ENCODE measurements at regions not wholly inside any gene's neighbourhood (a gene's known extent, or its start where the extent isn't known, plus 50 kb on each side); places are given as distances from the start of the nearest gene placed in this dataset.
A peak's percentile ranks its signal among the peaks of the same experiment; 100 is the strongest.
"Not testable (repeated sequence)": the region's sequence is repeated elsewhere in the genome, so short reads cannot be mapped to it uniquely, and the experiment has no call there.

- Histone ChIP-seq H3K9me3 (ENCODE audit: insufficient read depth, low read length) (no peaks in the 10 kb centered on the region), H3K79me2 (ENCODE audit: low read length) (no peaks in the 10 kb centered on the region), H3K4me2 (ENCODE audit: low read length) (peak overlapping the region; percentile 25), H3K4me1 (ENCODE audit: low read length) (peaks cover 23% of the 10 kb centered on the region), H3K4me3 (ENCODE audit: low read length) (no peak overlapping the region; the same call in 1 of the 2 replicates), H3K9ac (ENCODE audit: low read length) (no peak overlapping the region), H3K27ac (ENCODE audit: low read length) (no peak overlapping the region), H2AFZ (ENCODE audit: low read depth, low read length) (no peak overlapping the region), H4K20me1 (ENCODE audit: insufficient read depth, low read length) (no peaks in the 10 kb centered on the region), H3K27me3 (ENCODE audit: low read depth, low read length) (no peaks in the 10 kb centered on the region), H3K36me3 (replicated peaks; ENCODE audit: low read depth, low read length) (no peaks in the 10 kb centered on the region)
- TF ChIP-seq, protein P1, sequence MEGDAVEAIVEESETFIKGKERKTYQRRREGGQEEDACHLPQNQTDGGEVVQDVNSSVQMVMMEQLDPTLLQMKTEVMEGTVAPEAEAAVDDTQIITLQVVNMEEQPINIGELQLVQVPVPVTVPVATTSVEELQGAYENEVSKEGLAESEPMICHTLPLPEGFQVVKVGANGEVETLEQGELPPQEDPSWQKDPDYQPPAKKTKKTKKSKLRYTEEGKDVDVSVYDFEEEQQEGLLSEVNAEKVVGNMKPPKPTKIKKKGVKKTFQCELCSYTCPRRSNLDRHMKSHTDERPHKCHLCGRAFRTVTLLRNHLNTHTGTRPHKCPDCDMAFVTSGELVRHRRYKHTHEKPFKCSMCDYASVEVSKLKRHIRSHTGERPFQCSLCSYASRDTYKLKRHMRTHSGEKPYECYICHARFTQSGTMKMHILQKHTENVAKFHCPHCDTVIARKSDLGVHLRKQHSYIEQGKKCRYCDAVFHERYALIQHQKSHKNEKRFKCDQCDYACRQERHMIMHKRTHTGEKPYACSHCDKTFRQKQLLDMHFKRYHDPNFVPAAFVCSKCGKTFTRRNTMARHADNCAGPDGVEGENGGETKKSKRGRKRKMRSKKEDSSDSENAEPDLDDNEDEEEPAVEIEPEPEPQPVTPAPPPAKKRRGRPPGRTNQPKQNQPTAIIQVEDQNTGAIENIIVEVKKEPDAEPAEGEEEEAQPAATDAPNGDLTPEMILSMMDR (IDR thresholded peaks at IDR 0.05; ENCODE audit: low read depth, low read length), result no peak
- TF ChIP-seq EZH2phosphoT487 (IDR thresholded peaks at IDR 0.05; ENCODE audit: low read depth), result no peak
Measured at GRCh38 chr15:22253676-22254408, 173.5 kb downstream of the OR4M2 start.

DNA sequence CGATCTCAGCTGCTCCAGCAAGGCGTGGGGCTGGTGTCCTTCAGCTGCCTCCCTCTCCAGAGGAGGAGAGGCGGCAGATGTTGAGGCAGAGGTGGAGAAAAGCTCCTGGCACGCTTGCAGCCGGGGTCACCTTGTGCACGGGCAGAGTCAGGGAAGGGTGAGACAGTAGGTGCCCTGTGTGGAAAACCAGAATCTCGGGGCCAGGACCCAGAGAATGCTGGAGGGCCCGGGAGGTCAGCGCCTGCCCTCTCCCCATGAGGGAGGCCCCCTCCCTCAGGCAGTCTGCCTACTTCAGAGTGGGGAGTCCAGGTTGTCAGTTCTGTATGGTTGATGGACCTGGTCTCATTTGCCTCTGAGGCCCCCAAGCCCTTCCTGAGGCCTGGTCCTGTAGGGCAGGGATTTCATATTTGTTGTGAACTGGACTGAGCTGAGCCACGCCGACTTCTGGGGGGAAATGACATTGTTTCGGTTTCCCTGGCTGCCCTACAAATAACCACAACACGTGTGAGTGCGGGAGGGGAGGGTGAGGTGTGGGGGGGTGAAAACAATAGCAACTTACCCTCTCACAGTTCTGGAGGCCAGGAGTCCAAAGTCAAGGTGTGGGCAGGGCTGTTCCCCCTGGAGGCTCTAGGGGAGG lies 174.2 kb downstream of the OR4M2 start:
- H4K20me1 ChIP-seq (ENCODE audit: insufficient read depth, low read length); H3K36me3 ChIP-seq (replicated peaks; ENCODE audit: low read depth, low read length); H3K4me3 ChIP-seq (ENCODE audit: low read length); H3K27ac ChIP-seq (ENCODE audit: low read length); H2AFZ ChIP-seq (ENCODE audit: low read depth, low read length); H3K9ac ChIP-seq (ENCODE audit: low read length); H3K9me3 ChIP-seq (ENCODE audit: insufficient read depth, low read length); H3K27me3 ChIP-seq (ENCODE audit: low read depth, low read length); H3K79me2 ChIP-seq (ENCODE audit: low read length): not testable (repeated sequence)
- Histone ChIP-seq H3K4me1 (ENCODE audit: low read length) (peaks cover 23% of the 10 kb centered on the region), H3K4me2 (ENCODE audit: low read length) (peak overlapping the region; percentile 25)

GRCh38 chr15:22255606-22256005 lies 175.3 kb downstream of the OR4M2 start:
- not testable (repeated sequence) for H3K4me3 ChIP-seq (ENCODE audit: low read length); H3K4me2 ChIP-seq (ENCODE audit: low read length); H3K9ac ChIP-seq (ENCODE audit: low read length); H3K36me3 ChIP-seq (replicated peaks; ENCODE audit: low read depth, low read length); H2AFZ ChIP-seq (ENCODE audit: low read depth, low read length); H3K79me2 ChIP-seq (ENCODE audit: low read length); H3K27ac ChIP-seq (ENCODE audit: low read length); H3K27me3 ChIP-seq (ENCODE audit: low read depth, low read length); H4K20me1 ChIP-seq (ENCODE audit: insufficient read depth, low read length); H3K9me3 ChIP-seq (ENCODE audit: insufficient read depth, low read length)
- peaks cover 20% of the 10 kb centered on the region for H3K4me1 ChIP-seq (ENCODE audit: low read length)

- H3K27ac ChIP-seq (ENCODE audit: low read length); H4K20me1 ChIP-seq (ENCODE audit: insufficient read depth, low read length); H3K4me2 ChIP-seq (ENCODE audit: low read length); H3K4me3 ChIP-seq (ENCODE audit: low read length); H2AFZ ChIP-seq (ENCODE audit: low read depth, low read length); H3K27me3 ChIP-seq (ENCODE audit: low read depth, low read length); H3K9me3 ChIP-seq (ENCODE audit: insufficient read depth, low read length); H3K36me3 ChIP-seq (replicated peaks; ENCODE audit: low read depth, low read length); H3K79me2 ChIP-seq (ENCODE audit: low read length); H3K9ac ChIP-seq (ENCODE audit: low read length): not testable (repeated sequence)
- H3K4me1 ChIP-seq (ENCODE audit: low read length), result peaks cover 15% of the 10 kb centered on the region
Measured at GRCh38 chr15:22256389-22257046, 176.2 kb downstream of the OR4M2 start.

- Histone ChIP-seq H3K79me2 (ENCODE audit: low read length) (no peaks in the 10 kb centered on the region), H3K4me2 (ENCODE audit: low read length) (no peak overlapping the region), H3K27me3 (ENCODE audit: low read depth, low read length) (peaks cover 2% of the 10 kb centered on the region; the same call in 1 of the 2 replicates), H3K36me3 (replicated peaks; ENCODE audit: low read depth, low read length) (no peaks in the 10 kb centered on the region), H3K9me3 (ENCODE audit: insufficient read depth, low read length) (no peaks in the 10 kb centered on the region), H3K4me3 (ENCODE audit: low read length) (no peak overlapping the region), H4K20me1 (ENCODE audit: insufficient read depth, low read length) (no peaks in the 10 kb centered on the region), H3K9ac (ENCODE audit: low read length) (no peak overlapping the region), H2AFZ (ENCODE audit: low read depth, low read length) (no peak overlapping the region), H3K27ac (ENCODE audit: low read length) (no peak overlapping the region), H3K4me1 (ENCODE audit: low read length) (peaks cover 15% of the 10 kb centered on the region)
- TF ChIP-seq, protein P1 (IDR thresholded peaks at IDR 0.05; ENCODE audit: low read depth, low read length), result no peak
- no peak for TF ChIP-seq EZH2phosphoT487 (IDR thresholded peaks at IDR 0.05; ENCODE audit: low read depth)
Measured at GRCh38 chr15:22257047-22258008, 177.0 kb downstream of the OR4M2 start.

All from OCI-LY3 (cell line).